ENCODE measurements at regions not wholly inside any gene's neighbourhood (a gene's known extent, or its start where the extent isn't known, plus 50 kb on each side); places are given as distances from the start of the nearest gene placed in this dataset.

DNA sequence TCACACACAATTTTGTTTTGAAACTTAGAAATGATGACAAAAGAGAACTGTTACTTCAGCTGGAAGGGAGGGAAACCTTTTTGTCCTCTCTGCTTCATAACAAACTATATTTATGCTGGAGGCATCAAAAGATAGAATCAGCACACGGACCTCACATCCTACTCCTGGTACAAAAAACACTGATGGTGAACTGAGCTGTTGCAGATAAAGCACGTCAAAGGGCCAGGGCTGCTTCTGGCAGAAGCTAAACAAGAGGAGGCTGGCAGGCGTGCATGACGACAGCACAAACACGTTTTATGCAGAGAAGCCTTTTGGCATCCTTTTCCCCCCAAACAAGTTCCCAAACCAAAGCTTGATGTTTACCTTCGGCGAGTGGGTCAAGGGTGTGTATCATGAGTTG lies 169.6 kb downstream of the SLC24A2 start:
- TF ChIP-seq, protein P1, sequence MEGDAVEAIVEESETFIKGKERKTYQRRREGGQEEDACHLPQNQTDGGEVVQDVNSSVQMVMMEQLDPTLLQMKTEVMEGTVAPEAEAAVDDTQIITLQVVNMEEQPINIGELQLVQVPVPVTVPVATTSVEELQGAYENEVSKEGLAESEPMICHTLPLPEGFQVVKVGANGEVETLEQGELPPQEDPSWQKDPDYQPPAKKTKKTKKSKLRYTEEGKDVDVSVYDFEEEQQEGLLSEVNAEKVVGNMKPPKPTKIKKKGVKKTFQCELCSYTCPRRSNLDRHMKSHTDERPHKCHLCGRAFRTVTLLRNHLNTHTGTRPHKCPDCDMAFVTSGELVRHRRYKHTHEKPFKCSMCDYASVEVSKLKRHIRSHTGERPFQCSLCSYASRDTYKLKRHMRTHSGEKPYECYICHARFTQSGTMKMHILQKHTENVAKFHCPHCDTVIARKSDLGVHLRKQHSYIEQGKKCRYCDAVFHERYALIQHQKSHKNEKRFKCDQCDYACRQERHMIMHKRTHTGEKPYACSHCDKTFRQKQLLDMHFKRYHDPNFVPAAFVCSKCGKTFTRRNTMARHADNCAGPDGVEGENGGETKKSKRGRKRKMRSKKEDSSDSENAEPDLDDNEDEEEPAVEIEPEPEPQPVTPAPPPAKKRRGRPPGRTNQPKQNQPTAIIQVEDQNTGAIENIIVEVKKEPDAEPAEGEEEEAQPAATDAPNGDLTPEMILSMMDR (IDR thresholded peaks at IDR 0.05): no peak
- TF ChIP-seq POLR2A (IDR thresholded peaks at IDR 0.05): no peak
